ENCODE measurements at regions not wholly inside any gene's neighbourhood (a gene's known extent, or its start where the extent isn't known, plus 50 kb on each side); places are given as distances from the start of the nearest gene placed in this dataset.
"Not testable (repeated sequence)": the region's sequence is repeated elsewhere in the genome, so short reads cannot be mapped to it uniquely, and the experiment has no call there.

DNA sequence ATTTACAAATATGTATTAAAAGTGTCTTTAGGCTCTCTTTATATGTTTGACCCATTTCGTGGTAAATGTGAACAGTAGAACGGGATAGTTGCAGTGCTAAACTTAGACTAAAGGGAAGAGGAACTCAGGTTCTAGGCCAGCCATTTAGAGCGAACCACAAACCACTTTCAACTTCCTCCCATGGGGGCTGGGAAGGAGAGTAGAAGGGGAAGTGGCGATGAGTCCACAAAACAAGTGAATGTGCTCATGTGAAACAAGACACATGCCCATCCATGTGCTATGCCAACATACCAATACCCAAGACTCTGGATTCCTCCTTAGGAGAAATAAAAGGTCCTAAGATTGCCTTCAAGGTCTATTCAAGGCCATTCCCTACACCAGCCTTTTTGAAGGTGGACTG lies 940.4 kb upstream of the FOXG1 start:
- H3K9me3 ChIP-seq (ENCODE audit: control insufficient read depth, insufficient read depth, low read depth, low read length); intact Hi-C loops (cut with micrococcal nuclease; ENCODE audit: unreplicated experiment); H3K4me3 ChIP-seq (ENCODE audit: low read depth in 2 of 2, low read length in 2 of 2); POLR2A ChIA-PET; H3K27ac ChIP-seq (ENCODE audit: low read length); ATAC-seq; H3K27me3 ChIP-seq (ENCODE audit: control insufficient read depth, insufficient read depth, low read length); H3K36me3 ChIP-seq (ENCODE audit: control insufficient read depth, insufficient read depth, low read length); DNase-seq (ENCODE audit: low read depth, low spot score); in situ Hi-C loops (cut with HindIII; ENCODE audit: low pct_unique_long_range_greater_than_20kb, low sequenced_read_pairs); H3K4me1 ChIP-seq (ENCODE audit: control insufficient read depth, insufficient read depth, low read length); CTCF ChIA-PET; BruUV-seq (replicated peaks): not testable (repeated sequence)

DNA sequence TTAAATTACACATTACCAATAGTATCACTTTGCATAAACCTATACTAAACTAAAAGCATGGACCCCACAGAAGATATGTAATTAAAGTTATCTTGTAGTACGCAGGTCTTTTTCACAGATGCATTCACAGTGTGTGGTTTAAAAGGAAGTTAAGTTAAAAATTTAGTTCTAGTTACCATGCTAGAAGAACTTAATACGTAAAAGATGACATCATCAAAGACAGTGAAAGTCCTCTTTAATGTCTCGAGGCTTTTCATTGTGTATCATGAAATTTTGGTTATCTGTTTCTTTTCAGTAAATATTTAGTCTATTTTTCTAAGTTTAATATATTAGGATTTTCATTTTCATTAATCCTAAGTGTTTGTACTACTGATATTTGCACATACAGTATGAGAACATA lies 934.6 kb upstream of the FOXG1 start:
- H3K27ac ChIP-seq (ENCODE audit: low read length); CTCF ChIA-PET; POLR2A ChIA-PET; intact Hi-C loops (cut with micrococcal nuclease; ENCODE audit: unreplicated experiment); DNase-seq (ENCODE audit: low read depth, low spot score); H3K9me3 ChIP-seq (ENCODE audit: control insufficient read depth, insufficient read depth, low read depth, low read length); BruUV-seq (replicated peaks); H3K36me3 ChIP-seq (ENCODE audit: control insufficient read depth, insufficient read depth, low read length); H3K27me3 ChIP-seq (ENCODE audit: control insufficient read depth, insufficient read depth, low read length); H3K4me3 ChIP-seq (ENCODE audit: low read depth in 2 of 2, low read length in 2 of 2); ATAC-seq; H3K4me1 ChIP-seq (ENCODE audit: control insufficient read depth, insufficient read depth, low read length); in situ Hi-C loops (cut with HindIII; ENCODE audit: low pct_unique_long_range_greater_than_20kb, low sequenced_read_pairs): not testable (repeated sequence)

DNA sequence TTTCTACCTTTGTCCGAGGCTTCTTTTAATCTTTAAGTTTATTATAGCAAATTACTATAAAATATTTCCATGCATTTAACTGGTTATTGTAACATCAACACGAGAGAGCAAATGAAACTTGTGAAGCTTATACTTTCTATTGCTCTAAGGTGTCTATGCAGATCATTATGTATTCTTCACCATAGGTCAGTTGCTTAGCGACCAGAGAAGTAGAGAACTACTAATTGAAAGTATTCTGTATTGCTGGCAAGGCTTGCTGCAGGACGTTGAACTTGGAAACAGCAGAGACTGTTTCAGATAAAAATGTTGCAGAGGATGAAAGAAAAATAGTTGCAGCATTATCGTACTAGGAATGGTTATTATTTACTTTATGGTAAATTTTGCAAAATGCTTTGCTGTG lies 933.6 kb upstream of the FOXG1 start:
- BruUV-seq (replicated peaks); in situ Hi-C loops (cut with HindIII; ENCODE audit: low pct_unique_long_range_greater_than_20kb, low sequenced_read_pairs): not testable (repeated sequence)

DNA sequence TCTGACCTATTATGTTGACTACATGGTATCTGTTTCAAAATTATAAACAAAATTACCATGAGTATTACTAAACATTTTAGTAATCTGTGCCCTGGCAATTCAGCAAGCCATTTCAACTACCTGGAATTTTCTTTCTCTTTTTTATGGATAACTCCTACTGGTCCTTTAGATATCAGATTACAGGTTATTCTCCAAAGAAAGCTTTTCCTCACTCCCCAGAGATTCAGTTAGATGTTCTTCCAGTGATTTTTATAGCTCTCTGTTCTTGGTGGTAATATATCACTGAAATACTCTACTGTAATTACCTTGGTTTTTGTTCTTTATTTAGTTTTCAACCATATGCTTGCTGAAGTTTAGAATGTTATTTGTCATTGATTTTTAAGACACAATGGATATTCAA lies 930.2 kb upstream of the FOXG1 start:
- H3K4me3 ChIP-seq (ENCODE audit: low read depth in 2 of 2, low read length in 2 of 2): no peak overlapping the region
- H3K27me3 ChIP-seq (ENCODE audit: control insufficient read depth, insufficient read depth, low read length): no peaks in the 10 kb centered on the region
- ATAC-seq (no peak), DNase-seq (ENCODE audit: low read depth, low spot score) (no peak)
- TF ChIP-seq, protein P1, sequence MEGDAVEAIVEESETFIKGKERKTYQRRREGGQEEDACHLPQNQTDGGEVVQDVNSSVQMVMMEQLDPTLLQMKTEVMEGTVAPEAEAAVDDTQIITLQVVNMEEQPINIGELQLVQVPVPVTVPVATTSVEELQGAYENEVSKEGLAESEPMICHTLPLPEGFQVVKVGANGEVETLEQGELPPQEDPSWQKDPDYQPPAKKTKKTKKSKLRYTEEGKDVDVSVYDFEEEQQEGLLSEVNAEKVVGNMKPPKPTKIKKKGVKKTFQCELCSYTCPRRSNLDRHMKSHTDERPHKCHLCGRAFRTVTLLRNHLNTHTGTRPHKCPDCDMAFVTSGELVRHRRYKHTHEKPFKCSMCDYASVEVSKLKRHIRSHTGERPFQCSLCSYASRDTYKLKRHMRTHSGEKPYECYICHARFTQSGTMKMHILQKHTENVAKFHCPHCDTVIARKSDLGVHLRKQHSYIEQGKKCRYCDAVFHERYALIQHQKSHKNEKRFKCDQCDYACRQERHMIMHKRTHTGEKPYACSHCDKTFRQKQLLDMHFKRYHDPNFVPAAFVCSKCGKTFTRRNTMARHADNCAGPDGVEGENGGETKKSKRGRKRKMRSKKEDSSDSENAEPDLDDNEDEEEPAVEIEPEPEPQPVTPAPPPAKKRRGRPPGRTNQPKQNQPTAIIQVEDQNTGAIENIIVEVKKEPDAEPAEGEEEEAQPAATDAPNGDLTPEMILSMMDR (IDR thresholded peaks at IDR 0.05): no peak
- TF ChIP-seq, protein P2, sequence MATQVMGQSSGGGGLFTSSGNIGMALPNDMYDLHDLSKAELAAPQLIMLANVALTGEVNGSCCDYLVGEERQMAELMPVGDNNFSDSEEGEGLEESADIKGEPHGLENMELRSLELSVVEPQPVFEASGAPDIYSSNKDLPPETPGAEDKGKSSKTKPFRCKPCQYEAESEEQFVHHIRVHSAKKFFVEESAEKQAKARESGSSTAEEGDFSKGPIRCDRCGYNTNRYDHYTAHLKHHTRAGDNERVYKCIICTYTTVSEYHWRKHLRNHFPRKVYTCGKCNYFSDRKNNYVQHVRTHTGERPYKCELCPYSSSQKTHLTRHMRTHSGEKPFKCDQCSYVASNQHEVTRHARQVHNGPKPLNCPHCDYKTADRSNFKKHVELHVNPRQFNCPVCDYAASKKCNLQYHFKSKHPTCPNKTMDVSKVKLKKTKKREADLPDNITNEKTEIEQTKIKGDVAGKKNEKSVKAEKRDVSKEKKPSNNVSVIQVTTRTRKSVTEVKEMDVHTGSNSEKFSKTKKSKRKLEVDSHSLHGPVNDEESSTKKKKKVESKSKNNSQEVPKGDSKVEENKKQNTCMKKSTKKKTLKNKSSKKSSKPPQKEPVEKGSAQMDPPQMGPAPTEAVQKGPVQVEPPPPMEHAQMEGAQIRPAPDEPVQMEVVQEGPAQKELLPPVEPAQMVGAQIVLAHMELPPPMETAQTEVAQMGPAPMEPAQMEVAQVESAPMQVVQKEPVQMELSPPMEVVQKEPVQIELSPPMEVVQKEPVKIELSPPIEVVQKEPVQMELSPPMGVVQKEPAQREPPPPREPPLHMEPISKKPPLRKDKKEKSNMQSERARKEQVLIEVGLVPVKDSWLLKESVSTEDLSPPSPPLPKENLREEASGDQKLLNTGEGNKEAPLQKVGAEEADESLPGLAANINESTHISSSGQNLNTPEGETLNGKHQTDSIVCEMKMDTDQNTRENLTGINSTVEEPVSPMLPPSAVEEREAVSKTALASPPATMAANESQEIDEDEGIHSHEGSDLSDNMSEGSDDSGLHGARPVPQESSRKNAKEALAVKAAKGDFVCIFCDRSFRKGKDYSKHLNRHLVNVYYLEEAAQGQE (IDR thresholded peaks at IDR 0.05; ENCODE audit: insufficient read depth in 1 of 2, low read depth in 2 of 2, low read length in 1 of 2): no peak
- TF ChIP-seq SIN3A (IDR thresholded peaks at IDR 0.05; ENCODE audit: borderline replicate concordance, insufficient read depth, low read depth, low read length) (no peak), TCF7L2 (IDR thresholded peaks at IDR 0.05; ENCODE audit: low read depth, low read length) (no peak)
- in situ Hi-C loops (cut with HindIII; ENCODE audit: low pct_unique_long_range_greater_than_20kb, low sequenced_read_pairs): no loop called here
- intact Hi-C loops (cut with micrococcal nuclease; ENCODE audit: unreplicated experiment): no loop called here
- ChIA-PET CTCF (no interaction called here), POLR2A (no interaction called here)
- no peak overlapping the region for H3K27ac ChIP-seq (ENCODE audit: low read length)
- H3K9me3 ChIP-seq (ENCODE audit: control insufficient read depth, insufficient read depth, low read depth, low read length): no peaks in the 10 kb centered on the region
- no peaks in the 10 kb centered on the region for H3K36me3 ChIP-seq (ENCODE audit: control insufficient read depth, insufficient read depth, low read length)
- H3K4me1 ChIP-seq (ENCODE audit: control insufficient read depth, insufficient read depth, low read length): no peaks in the 10 kb centered on the region
- BruUV-seq (replicated peaks): no TSS peak

More for the DNA sequence above, 933.6 kb upstream of the FOXG1 start:
- H3K36me3 ChIP-seq (ENCODE audit: control insufficient read depth, insufficient read depth, low read length); ATAC-seq; CTCF ChIA-PET; H3K27me3 ChIP-seq (ENCODE audit: control insufficient read depth, insufficient read depth, low read length); intact Hi-C loops (cut with micrococcal nuclease; ENCODE audit: unreplicated experiment); H3K4me1 ChIP-seq (ENCODE audit: control insufficient read depth, insufficient read depth, low read length); H3K27ac ChIP-seq (ENCODE audit: low read length); H3K9me3 ChIP-seq (ENCODE audit: control insufficient read depth, insufficient read depth, low read depth, low read length); POLR2A ChIA-PET; H3K4me3 ChIP-seq (ENCODE audit: low read depth in 2 of 2, low read length in 2 of 2); DNase-seq (ENCODE audit: low read depth, low spot score): not testable (repeated sequence)
